ENCODE measurements at regions not wholly inside any gene's neighbourhood (a gene's known extent, or its start where the extent isn't known, plus 50 kb on each side); places are given as distances from the start of the nearest gene placed in this dataset.
A peak's percentile ranks its signal among the peaks of the same experiment; 100 is the strongest.

DNA sequence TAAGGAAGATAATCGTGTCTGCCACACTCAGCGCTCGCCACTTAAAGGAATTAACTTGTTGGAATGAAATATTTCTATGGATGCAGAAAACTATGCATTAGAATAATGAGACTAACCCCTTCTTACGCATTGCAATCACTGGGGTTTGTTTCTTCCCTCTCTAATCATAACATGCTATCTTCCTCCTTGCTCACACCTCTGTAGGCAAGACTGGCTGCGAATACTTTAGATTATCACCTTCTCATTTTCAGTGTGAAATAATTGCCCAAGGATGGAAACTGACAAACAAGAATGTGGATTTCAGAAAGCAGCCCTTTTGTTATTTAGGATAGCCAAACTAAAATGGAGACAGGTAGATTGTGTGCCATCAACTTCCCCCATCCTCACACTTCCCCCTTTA lies 349.4 kb downstream of the MID1IP1 start:
- TF ChIP-seq RAD21 (conservative IDR thresholded peaks at IDR 0.05) (no peak), EP300 (conservative IDR thresholded peaks at IDR 0.05; ENCODE audit: poor library complexity, severe bottlenecking) (no peak), TAF1 (IDR thresholded peaks at IDR 0.05; ENCODE audit: low read depth) (no peak), SMC3 (conservative IDR thresholded peaks at IDR 0.05; ENCODE audit: poor library complexity) (no peak), REST (IDR thresholded peaks at IDR 0.05; ENCODE audit: borderline replicate concordance) (no peak), MXI1 (conservative IDR thresholded peaks at IDR 0.05; ENCODE audit: poor library complexity, severe bottlenecking) (no peak), POLR2AphosphoS5 (IDR thresholded peaks at IDR 0.05) (no peak), EZH2 (IDR thresholded peaks at IDR 0.05; ENCODE audit: borderline replicate concordance, insufficient read depth, low read length, poor library complexity, severe bottlenecking) (no peak), CTCF (IDR thresholded peaks at IDR 0.05; ENCODE audit: poor library complexity, severe bottlenecking) (no peak)
- H3K9me3 ChIP-seq (ENCODE audit: low read length): no peaks in the 10 kb centered on the region
- no peaks in the 10 kb centered on the region for H3K27me3 ChIP-seq (ENCODE audit: insufficient read depth, low read depth, low read length)
- no peak overlapping the region for H3K27ac ChIP-seq (ENCODE audit: low read length)
- H2AFZ ChIP-seq (ENCODE audit: low read depth, low read length): no peak overlapping the region
- no peaks in the 10 kb centered on the region for H3K9me2 ChIP-seq (ENCODE audit: insufficient read depth, low read length)
- no peak overlapping the region for H3K4me3 ChIP-seq (ENCODE audit: low read length)
- H3K4me2 ChIP-seq (ENCODE audit: low read length): no peak overlapping the region
- no peaks in the 10 kb centered on the region for H3K36me3 ChIP-seq (ENCODE audit: insufficient read depth, low read length)
- H3K9ac ChIP-seq (ENCODE audit: low read length): no peak overlapping the region
- no peaks in the 10 kb centered on the region for H3K79me2 ChIP-seq (replicated peaks; ENCODE audit: insufficient read depth, low read length)
- H3F3A ChIP-seq (ENCODE audit: insufficient read depth, low read length, poor library complexity, severe bottlenecking): no peaks in the 10 kb centered on the region
- no peaks in the 10 kb centered on the region for H4K20me1 ChIP-seq (ENCODE audit: insufficient read depth)

- Histone ChIP-seq H3K27me3 (ENCODE audit: insufficient read depth, low read depth, low read length) (no peaks in the 10 kb centered on the region), H2AFZ (ENCODE audit: low read depth, low read length) (no peak overlapping the region)
- TF ChIP-seq EZH2 (IDR thresholded peaks at IDR 0.05; ENCODE audit: borderline replicate concordance, insufficient read depth, low read length, poor library complexity, severe bottlenecking) (no peak), POLR2AphosphoS5 (IDR thresholded peaks at IDR 0.05) (no peak), REST (IDR thresholded peaks at IDR 0.05; ENCODE audit: borderline replicate concordance) (no peak), TAF1 (IDR thresholded peaks at IDR 0.05; ENCODE audit: low read depth) (no peak), SMC3 (conservative IDR thresholded peaks at IDR 0.05; ENCODE audit: poor library complexity) (no peak), CTCF (IDR thresholded peaks at IDR 0.05; ENCODE audit: poor library complexity, severe bottlenecking) (peak; percentile 43), EP300 (conservative IDR thresholded peaks at IDR 0.05; ENCODE audit: poor library complexity, severe bottlenecking) (no peak), RAD21 (conservative IDR thresholded peaks at IDR 0.05) (peak; percentile 24)
Observed at GRCh38 chrX:39152106-39152649, 350.9 kb downstream of the MID1IP1 start.

More at GRCh38 chrX:39152106-39152649, 350.9 kb downstream of the MID1IP1 start:
- no peak overlapping the region for H3K27ac ChIP-seq (ENCODE audit: low read length)
- H4K20me1 ChIP-seq (ENCODE audit: insufficient read depth): no peaks in the 10 kb centered on the region
- H3K9me2 ChIP-seq (ENCODE audit: insufficient read depth, low read length): no peaks in the 10 kb centered on the region
- H3K9ac ChIP-seq (ENCODE audit: low read length): no peak overlapping the region
- no peaks in the 10 kb centered on the region for H3K9me3 ChIP-seq (ENCODE audit: low read length)
- H3K36me3 ChIP-seq (ENCODE audit: insufficient read depth, low read length): no peaks in the 10 kb centered on the region
- no peak overlapping the region for H3K4me2 ChIP-seq (ENCODE audit: low read length)
- H3F3A ChIP-seq (ENCODE audit: insufficient read depth, low read length, poor library complexity, severe bottlenecking): no peaks in the 10 kb centered on the region
- H3K79me2 ChIP-seq (replicated peaks; ENCODE audit: insufficient read depth, low read length): no peaks in the 10 kb centered on the region
- H3K4me3 ChIP-seq (ENCODE audit: low read length): no peak overlapping the region
